PC-3 (cell line): ENCODE measurements at regions not wholly inside any gene's neighbourhood (a gene's known extent, or its start where the extent isn't known, plus 50 kb on each side); places are given as distances from the start of the nearest gene placed in this dataset.

ENCODE experiments used
- CTCF ChIP-seq: fragments of 300-600 bp; sonication (generic); conservative IDR thresholded peaks from 2 replicates; pipeline ENCODE4 v1.5.1; 2017; ENCODE audit warnings: antibody characterized with exemption, low read depth, mild to moderate bottlenecking, low read length
- EZH2phosphoT487 ChIP-seq: fragments of 300-600 bp; sonication (generic); IDR thresholded peaks from 2 replicates; pipeline ENCODE4 v1.6.1; 2018; ENCODE audit warnings: mild to moderate bottlenecking, antibody characterized with exemption, low read length, borderline replicate concordance

GRCh38 chr12:90076851-90077319 is 368.2 kb upstream of the ATP2B1 start:
- TF ChIP-seq CTCF (no peak), EZH2phosphoT487 (no peak)
